GM20000 (cell line): ENCODE measurements at regions not wholly inside any gene's neighbourhood (a gene's known extent, or its start where the extent isn't known, plus 50 kb on each side); places are given as distances from the start of the nearest gene placed in this dataset.

ENCODE experiments used
- DNase-seq: peaks from one replicate; pipeline ENCODE4 v3.0.0; 2012; ENCODE audit warnings: low spot score
- TF ChIP-seq, protein P1 (sequence below): IDR thresholded peaks from 2 replicates; pipeline ENCODE4 v1.5.1; 2012; ENCODE audit warnings: mild to moderate bottlenecking, control low read depth; ENCODE audit errors: extremely low read depth, missing control alignments

DNA sequence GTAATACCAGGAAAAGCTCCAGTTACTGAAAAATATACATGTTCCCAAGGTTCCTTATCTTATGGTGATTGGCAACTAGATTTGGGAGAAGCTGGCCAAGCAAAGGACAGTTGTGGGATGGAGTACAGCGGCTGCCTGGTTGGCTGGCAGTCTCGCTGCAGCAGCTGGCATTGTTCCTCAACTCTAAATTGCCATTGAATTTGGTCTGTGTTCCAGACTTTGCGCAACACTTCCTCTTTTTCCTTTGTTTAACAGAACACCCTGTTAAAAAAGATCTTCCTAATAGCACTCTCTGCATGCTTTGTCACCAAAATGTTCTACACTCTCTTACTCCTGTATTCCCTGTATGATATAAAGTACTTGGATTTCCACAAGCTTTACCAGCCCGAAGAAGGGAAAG, 420.6 kb upstream of the RBMS3 start:
- TF ChIP-seq, protein P1, sequence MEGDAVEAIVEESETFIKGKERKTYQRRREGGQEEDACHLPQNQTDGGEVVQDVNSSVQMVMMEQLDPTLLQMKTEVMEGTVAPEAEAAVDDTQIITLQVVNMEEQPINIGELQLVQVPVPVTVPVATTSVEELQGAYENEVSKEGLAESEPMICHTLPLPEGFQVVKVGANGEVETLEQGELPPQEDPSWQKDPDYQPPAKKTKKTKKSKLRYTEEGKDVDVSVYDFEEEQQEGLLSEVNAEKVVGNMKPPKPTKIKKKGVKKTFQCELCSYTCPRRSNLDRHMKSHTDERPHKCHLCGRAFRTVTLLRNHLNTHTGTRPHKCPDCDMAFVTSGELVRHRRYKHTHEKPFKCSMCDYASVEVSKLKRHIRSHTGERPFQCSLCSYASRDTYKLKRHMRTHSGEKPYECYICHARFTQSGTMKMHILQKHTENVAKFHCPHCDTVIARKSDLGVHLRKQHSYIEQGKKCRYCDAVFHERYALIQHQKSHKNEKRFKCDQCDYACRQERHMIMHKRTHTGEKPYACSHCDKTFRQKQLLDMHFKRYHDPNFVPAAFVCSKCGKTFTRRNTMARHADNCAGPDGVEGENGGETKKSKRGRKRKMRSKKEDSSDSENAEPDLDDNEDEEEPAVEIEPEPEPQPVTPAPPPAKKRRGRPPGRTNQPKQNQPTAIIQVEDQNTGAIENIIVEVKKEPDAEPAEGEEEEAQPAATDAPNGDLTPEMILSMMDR = no peak
- no peak for DNase-seq

DNA sequence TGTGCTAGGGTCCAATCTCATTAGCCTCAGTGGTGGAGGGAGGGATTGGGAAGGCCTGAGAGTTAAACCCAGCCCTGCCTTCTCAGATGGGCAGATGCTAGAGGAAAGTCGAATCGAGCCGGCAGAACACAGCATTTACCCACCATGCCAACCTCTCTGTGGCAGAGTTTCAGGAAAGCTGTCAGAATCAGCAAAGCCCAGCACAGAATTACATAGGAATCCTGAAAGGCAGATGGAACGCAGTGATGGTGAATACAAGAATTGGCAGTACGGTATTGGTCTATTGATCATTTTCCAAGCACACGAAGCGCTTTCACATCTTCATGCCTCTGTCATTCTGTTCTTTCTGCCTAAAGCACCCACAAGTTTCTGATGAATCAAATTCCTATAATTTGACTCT, 417.7 kb upstream of the RBMS3 start:
- TF ChIP-seq, protein P1 = no peak
- no peak for DNase-seq

DNA sequence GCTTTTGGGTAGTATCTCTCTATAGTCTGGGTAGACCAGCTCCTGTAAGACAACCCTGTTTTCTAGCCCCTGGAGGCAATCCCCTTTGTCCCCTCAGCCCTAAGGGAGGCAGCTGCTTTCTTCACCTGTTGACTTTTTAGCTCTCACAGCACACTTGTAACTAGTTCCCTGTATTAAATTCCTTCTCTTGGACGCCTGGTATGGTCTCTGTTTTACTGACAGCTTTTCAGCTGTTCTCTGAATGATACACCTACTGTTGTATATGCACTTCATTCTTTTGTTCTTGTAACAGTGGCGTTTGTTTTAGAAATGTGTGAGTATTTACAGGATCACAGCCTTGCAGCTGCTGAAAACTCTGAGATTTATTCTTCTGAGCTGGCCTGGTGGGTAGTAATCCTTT, 413.0 kb upstream of the RBMS3 start:
- TF ChIP-seq, protein P1 = no peak
- no peak for DNase-seq

DNA sequence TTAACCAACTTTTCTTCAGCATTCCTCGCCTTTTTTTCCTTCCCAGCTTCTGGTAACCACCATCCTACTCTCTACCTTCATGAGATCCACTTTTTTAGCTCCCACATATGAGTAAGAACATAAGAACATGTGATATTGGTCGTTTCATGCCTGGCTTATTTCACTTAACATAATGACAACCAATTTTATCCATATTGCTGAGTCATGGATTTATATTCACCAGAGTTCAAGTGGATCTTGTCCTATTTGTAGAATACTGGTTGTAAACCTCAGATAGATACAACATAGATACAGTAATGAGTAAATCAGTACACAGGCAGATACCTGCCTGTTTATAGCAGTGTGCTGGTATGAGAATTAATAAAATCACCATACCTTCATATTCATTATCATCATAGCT, 412.0 kb upstream of the RBMS3 start:
- DNase-seq = no peak
- TF ChIP-seq, protein P1 = no peak

DNA sequence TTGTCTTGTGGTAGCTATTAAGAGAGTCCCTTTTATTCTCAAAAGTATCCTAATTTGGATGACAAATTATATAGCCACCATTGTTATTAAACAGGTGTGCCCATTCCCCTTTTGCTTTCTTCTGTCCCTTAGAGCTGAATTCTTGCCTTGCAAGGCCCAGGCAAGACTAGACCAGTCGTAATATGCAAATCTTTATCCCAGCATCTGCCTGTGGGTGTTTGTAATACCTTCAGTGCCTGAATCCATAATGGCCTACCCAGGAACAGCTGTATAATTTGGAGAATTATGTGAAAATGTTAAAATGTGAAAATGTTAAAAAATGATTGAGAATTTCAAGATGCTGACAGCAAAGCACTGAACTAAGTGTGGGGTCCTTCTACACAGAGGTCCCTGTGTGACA, 403.0 kb upstream of the RBMS3 start:
- no peak for DNase-seq
- TF ChIP-seq, protein P1 = no peak

DNA sequence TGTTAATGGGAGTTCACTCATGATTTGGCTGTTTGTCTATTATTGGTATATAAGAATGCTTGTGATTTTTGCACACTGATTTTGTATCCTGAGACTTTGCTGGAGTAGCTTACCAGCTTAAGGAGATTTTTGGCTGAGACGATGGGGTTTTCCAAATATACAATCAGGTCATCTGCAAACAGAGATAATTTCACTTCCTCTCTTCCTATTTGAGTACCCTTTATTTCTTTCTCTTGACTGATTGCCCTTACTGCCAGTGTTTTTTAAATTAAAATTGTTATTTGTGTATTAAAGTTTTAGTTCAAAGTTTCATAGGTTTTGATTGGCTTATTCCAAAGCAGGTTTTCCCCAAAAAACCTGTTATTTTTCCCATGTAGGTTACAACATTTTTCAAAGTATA, 390.5 kb upstream of the RBMS3 start:
- no peak for DNase-seq
- TF ChIP-seq, protein P1 = no peak

DNA sequence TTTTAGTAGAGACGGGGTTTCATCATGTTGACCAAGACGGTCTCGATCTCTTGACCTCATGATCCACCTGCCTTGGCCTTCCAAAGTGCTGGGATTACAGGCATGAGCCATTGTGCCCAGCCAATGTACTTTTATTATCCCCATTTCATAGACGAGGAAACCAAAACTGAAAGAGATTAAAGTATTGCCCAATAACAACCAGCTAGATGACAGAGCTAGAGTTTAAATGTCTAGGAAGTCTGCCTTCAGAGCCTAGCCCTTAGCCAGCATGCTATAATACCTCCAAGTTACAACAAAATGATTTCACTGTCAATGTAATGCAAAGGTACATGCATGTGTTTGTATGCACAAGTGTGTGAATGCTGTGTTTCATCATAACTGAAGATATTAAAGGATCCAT, 389.4 kb upstream of the RBMS3 start:
- TF ChIP-seq, protein P1 = no peak
- DNase-seq = no peak

DNA sequence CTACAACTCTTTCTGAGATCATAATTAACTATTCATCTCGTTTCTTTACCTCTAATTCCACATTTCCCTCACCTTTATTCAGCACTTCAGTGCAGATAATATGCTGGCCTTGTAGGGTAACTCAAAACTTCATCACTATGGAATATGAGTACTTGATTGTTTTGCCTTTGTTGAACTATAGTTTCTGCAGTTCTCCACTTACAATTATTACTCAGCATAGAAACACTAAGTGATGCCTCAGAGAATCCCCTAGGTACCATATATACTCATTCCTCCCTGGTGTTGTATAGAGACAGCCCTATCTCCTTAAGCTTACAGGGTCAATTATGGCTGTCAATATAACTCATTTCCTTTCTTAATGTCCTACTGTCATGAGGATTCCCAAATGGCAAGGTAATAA, 380.6 kb upstream of the RBMS3 start:
- TF ChIP-seq, protein P1 = no peak
- DNase-seq = no peak
